ENCODE measurements at regions not wholly inside any gene's neighbourhood (a gene's known extent, or its start where the extent isn't known, plus 50 kb on each side); places are given as distances from the start of the nearest gene placed in this dataset.

GRCh38 chr5:73298251-73298771 is 125.3 kb downstream of the TMEM174 start:
- no peak for TF ChIP-seq CTCF (IDR thresholded peaks at IDR 0.05 in 4 of 5, conservative IDR thresholded peaks at IDR 0.05 in 1 of 5)
- TF ChIP-seq POLR2A (IDR thresholded peaks at IDR 0.05) = no peak

All from gastrocnemius medialis (tissue), 4 donors.